Hematopoietic multipotent progenitor cell treated with erythropoietin and hydrocortisone succinate and interleukin-3 and kit ligand, for 17 days (in vitro differentiated cells): ENCODE measurements at regions not wholly inside any gene's neighbourhood (a gene's known extent, or its start where the extent isn't known, plus 50 kb on each side); places are given as distances from the start of the nearest gene placed in this dataset.
"Not testable (repeated sequence)": the region's sequence is repeated elsewhere in the genome, so short reads cannot be mapped to it uniquely, and the experiment has no call there.

Experiments
- DNase-seq: peaks from one replicate; pipeline ENCODE4 v3.0.0-alpha.2; 2015; ENCODE audit warnings: low spot score

GRCh38 chr1:10912441-10912840 is 100.0 kb upstream of the TARDBP start:
- DNase-seq = no peak

DNA sequence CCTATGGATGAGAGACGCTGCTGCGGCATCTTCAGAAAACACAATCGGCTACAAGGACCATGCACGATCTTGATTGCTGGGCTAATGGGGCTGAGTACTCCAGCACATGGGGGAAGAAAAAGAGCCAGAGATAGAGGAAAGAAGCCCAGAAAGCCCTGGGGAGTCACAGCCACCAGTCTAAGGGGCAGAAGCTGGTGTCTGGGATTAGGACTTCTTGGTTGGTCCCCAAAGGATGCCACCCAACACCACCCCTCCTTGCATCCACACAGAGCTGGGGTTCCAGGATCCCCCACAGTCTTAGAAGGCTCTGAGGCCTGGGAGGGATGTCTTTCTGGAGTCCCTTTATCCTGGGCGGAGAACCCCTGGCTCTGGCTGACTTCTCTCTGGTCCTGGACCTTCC is 98.4 kb upstream of the TARDBP start:
- no peak for DNase-seq

DNA sequence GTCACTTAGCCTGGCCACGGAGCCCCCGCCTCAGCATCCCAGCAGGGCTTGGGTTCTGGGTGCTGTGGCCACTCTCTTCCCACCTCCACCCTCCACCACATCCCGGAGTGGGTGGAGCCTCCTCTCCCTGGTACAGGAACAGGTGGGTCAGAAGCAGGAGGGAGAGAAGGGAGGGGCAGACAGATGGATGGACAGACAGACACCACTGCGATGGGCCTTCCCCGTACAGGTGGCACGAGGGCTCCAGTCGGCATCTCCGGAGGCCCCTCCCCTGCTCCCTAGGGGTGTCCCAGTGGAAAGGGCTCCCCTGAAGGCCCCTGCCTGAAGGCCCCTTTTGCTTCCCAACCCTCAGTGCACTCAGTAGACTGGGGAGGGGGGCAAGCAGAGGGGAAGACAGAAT is 96.9 kb upstream of the TARDBP start:
- no peak for DNase-seq

GRCh38 chr1:10916311-10916710 is 96.1 kb upstream of the TARDBP start:
- DNase-seq = no peak

GRCh38 chr1:10916991-10917390 is 95.5 kb upstream of the TARDBP start:
- no peak for DNase-seq

GRCh38 chr1:10917513-10918454 is 94.7 kb upstream of the TARDBP start:
- DNase-seq = no peak

GRCh38 chr1:10918531-10918930 is 93.9 kb upstream of the TARDBP start:
- no peak for DNase-seq

GRCh38 chr1:10920063-10920626 is 92.3 kb upstream of the TARDBP start:
- no peak for DNase-seq

DNA sequence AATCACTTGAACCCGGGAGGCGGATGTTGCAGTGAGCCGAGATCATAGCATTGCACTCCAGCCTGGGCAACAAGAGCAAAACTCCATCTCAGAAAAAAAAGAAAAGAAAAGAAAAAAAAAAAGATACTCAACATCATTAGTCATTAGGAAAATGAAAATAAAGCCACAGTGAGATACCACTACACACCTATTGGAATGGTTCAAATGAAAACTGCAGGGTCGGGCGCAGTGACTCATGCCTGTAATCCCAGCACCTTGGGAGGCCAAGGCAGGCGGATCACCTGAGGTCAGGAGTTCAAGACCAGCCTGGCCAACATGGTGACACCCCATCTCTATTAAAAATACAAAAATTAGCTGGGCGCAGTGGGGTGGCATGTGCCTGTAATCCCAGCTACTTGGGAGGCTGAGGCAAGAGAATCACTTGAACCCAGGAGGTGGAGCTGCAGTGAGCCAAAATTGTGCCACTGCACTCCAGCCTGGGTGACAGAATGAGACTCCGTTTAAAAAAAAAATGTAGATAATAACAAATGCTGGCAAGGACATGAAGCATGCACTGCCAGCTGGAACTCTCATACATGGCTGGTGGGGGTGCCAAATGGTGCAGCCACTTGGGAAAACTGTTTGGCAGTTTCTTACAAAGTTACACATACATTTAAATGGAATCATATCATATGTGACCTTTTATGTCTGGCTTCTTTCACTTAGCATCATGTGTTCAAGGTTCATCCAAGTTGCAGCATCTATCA is 90.0 kb upstream of the TARDBP start:
- not testable (repeated sequence) for DNase-seq

GRCh38 chr1:10924030-10924429 is 88.4 kb upstream of the TARDBP start:
- no peak for DNase-seq

GRCh38 chr1:10928654-10929053 is 83.8 kb upstream of the TARDBP start:
- DNase-seq = no peak

DNA sequence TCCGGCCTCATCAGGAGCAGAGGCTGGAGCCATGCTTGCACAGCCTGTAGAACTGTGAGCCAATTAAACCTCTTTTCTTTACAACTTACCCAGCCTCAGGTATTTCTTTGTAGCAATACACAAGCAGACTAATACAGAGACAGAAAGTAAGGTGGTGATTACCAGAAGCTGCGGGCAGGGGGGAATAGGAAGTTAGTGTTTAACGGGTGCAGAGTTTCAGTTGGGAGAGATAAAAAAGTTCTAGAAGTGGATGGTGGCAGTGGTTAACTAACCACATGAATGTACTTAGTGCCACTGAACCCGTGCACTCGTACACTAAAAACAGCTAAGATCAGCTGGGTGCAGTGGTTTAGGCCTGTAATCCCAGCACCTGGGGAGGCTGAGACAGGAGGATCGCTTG is 80.4 kb upstream of the TARDBP start:
- DNase-seq = no peak

- no peak for DNase-seq
Observed at GRCh38 chr1:10934150-10934818, 78.2 kb upstream of the TARDBP start.

DNA sequence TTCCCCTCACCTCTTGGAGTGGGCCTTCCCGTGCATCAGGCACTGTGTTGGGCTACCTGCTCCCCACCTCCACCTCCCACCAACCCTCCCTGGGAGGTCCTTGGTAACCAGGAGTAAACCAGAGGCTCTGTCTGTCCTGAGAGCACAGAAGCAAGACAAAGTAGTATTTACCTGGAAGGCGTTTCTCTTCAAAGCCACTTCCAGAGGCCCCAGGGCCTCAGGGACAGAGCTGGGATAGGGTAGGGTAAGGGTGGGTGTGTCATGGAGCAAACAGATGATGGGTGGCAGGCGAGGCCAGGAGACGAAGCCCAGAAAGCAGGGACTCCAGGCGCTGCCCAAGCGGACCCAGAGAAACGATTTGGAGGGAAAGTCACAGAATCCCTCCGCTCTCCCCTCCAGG is 77.2 kb upstream of the TARDBP start:
- no peak for DNase-seq

DNA sequence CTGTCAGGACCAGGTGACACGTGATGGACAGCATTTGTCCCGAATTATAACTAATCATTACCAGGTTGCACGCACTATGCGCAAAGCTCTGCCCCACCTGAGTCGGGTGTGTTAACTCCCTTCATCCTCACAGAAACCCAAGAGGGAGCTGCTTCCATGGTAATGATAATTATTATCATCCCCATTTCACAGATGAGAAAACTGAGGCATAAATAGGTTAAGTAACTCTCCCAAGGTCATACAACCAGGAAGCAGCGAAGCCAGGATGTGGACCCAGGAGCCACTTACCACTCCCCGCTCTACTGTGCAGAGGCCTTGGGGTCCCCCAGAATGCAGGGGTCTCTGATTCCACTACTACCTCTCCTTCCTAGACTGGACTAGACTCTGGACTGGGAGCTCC is 76.7 kb upstream of the TARDBP start:
- DNase-seq = no peak

- DNase-seq = no peak
Observed at GRCh38 chr1:10936998-10937901, 75.2 kb upstream of the TARDBP start.

DNA sequence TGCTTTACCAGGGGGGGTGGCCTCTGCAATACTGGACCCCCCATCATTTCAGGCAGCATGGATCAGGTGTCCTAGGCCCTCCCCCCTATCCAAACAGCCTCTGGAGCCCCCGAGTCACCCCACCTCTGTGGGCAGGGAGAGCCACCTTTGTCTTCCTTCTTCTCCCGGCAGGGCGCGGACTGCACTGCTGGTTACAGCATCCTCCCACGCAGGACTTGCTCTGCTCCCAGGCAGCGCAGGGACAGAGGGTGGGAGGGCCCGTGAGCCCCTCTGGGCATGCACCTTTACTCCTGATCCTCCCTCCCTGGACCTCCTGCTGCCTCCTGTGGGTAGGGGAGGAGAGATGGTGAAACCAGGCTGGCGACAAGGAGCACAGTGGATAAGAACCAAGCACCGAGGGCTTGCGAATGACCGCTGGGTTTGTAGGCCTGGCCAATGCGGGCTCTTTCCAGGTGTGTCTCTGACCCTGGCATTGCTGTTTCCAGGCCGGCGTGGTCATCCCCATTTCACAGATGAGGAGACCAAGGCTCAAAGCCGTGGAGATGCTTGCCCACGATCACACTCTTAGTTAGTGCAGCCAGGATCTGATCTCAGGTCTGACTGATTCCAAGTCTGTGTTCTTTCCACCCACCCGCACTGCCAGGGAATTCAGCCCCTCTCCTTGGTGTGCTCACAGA is 73.6 kb upstream of the TARDBP start:
- no peak for DNase-seq

- DNase-seq = no peak
Observed at GRCh38 chr1:10939654-10940450, 72.6 kb upstream of the TARDBP start.

DNA sequence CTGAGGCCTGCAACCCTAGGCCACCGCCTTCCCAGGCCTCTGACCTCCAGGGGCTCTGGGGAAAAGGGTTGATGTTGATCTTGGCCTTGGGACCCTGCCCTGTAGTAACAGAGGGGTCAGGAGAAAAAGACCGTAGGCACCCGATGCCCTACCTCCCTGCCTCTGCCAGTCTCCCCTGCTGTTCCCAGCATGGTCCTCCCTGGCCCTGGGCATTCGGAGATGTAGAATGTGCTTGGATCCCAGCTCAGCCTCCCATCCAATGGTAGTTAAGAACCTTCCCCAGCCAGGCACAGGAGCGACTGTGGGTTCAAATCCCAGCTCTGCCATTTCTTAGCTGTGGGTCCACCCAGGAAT is 72.0 kb upstream of the TARDBP start:
- no peak for DNase-seq

GRCh38 chr1:10940838-10941237 is 71.6 kb upstream of the TARDBP start:
- no peak for DNase-seq
